ENCODE measurements at regions not wholly inside any gene's neighbourhood (a gene's known extent, or its start where the extent isn't known, plus 50 kb on each side); places are given as distances from the start of the nearest gene placed in this dataset.

- Histone ChIP-seq H3K9ac (ENCODE audit: extremely low read depth, insufficient read length, low read length) (no peak overlapping the region), H2BK5ac (ENCODE audit: insufficient read length, low read length) (no peak overlapping the region), H4K5ac (ENCODE audit: insufficient read length, low read depth, low read length) (no peak overlapping the region), H4K8ac (replicated peaks; ENCODE audit: insufficient read length, low read depth, low read length) (no peak overlapping the region), H3K9me3 (ENCODE audit: control insufficient read depth, low read depth, low read length) (no peaks in the 10 kb centered on the region), H3K4me2 (ENCODE audit: insufficient read depth, insufficient read length, low read length) (no peak overlapping the region), H4K91ac (ENCODE audit: insufficient read length, low read depth, low read length) (no peak overlapping the region), H2AK5ac (ENCODE audit: insufficient read length, low read length) (no peak overlapping the region), H3K79me1 (ENCODE audit: insufficient read depth, low read depth, low read length, poor library complexity, severe bottlenecking) (no peaks in the 10 kb centered on the region), H3K18ac (ENCODE audit: insufficient read length, low read depth, low read length) (no peak overlapping the region), H2BK12ac (ENCODE audit: insufficient read length, low read depth, low read length) (no peak overlapping the region), H3K23me2 (ENCODE audit: insufficient read length, low read depth, low read length, poor library complexity, severe bottlenecking) (no peaks in the 10 kb centered on the region), H3K27me3 (ENCODE audit: insufficient read depth, low read length) (no peaks in the 10 kb centered on the region), H3T11ph (ENCODE audit: low read length) (no peak overlapping the region), H2BK20ac (ENCODE audit: low read depth, low read length, poor library complexity, severe bottlenecking) (no peak overlapping the region), H3K23ac (ENCODE audit: insufficient read length, low read depth, low read length) (no peak overlapping the region), H3K79me2 (ENCODE audit: insufficient read depth, low read length) (no peaks in the 10 kb centered on the region), H3K4me1 (ENCODE audit: insufficient read depth, low read length) (no peaks in the 10 kb centered on the region), H3K14ac (ENCODE audit: insufficient read depth, low read length) (no peak overlapping the region), H3K4ac (ENCODE audit: low read depth, low read length) (no peak overlapping the region), H2BK15ac (ENCODE audit: low read depth, low read length) (no peak overlapping the region), H2BK120ac (ENCODE audit: low read depth, low read length, poor library complexity, severe bottlenecking) (no peak overlapping the region), H2AFZ (ENCODE audit: low read length) (no peak overlapping the region), H4K20me1 (ENCODE audit: control insufficient read depth, insufficient read depth, insufficient read length) (no peaks in the 10 kb centered on the region), H3K27ac (ENCODE audit: insufficient read length, low read depth, low read length) (no peak overlapping the region), H3K56ac (ENCODE audit: insufficient read length, low read depth, low read length) (no peak overlapping the region)
- Mint-ChIP-seq H3K27ac (no peak overlapping the region), H3K36me3 (ENCODE audit: insufficient read depth in 1 of 3, low read depth in 3 of 3) (no peaks in the 10 kb centered on the region), H3K4me3 (no peak overlapping the region), H3K4me1 (no peaks in the 10 kb centered on the region; a peak in 2 of 4 replicates), H3K9me3 (no peaks in the 10 kb centered on the region; a peak in 2 of 5 replicates), H3K27me3 (ENCODE audit: low read depth) (peaks cover 4% of the 10 kb centered on the region)
- TF ChIP-seq CTCF (conservative IDR thresholded peaks at IDR 0.05), result no peak
- no peak for DNase-seq
- no CpG with 5 or more reads among the region's 3 CpGs for WGBS (ENCODE audit: extremely low coverage, insufficient read length, low lambda C conversion rate)
These were observed 139.4 kb upstream of the OSMR start for GRCh38 chr5:38706376-38706775.

Data from H9 (cell line).